ENCODE measurements at regions not wholly inside any gene's neighbourhood (a gene's known extent, or its start where the extent isn't known, plus 50 kb on each side); places are given as distances from the start of the nearest gene placed in this dataset.
"Not testable (repeated sequence)": the region's sequence is repeated elsewhere in the genome, so short reads cannot be mapped to it uniquely, and the experiment has no call there.

DNA sequence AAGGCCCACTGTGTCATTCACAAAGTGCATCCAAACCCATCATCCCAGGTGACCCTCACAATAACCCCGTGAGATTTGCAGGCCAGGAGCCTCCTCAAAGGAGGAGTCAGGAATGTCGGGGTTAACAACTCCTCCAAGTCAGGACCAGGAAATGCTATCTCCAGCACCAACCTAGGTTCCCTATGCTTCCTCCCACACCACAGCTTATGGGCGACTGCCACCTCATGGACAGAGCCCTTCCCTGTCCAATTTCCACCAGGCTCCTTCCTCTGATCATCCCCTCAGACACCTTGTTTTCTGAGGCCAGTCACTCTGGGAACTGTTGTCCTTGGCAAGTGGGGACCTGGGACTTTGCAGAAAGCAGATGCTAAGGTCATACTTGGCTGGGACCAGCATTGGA is 77.8 kb downstream of the LIMS3 start:
- FAIRE-seq, result peak; percentile 77
- DNase-seq (ENCODE audit: insufficient read length, low spot score), result not testable (repeated sequence)

DNA sequence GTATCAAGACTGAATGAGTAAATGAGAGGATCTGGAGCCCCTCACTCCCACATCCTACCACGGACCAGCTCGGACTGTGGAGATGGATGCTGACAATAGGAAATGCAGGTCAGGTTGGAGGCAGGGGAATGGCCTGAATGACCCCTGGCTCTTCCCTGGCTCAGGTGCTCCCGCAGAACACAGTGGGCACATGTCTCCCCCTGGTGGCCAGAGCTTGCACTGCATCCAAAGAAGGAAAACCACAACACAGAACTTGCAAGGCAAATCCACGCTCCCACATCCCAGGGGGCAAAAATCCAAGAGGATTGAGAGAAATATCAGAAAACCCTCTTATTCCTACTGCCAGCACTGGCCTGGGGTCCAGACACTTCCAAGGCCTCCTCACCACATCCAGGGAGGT is 82.3 kb downstream of the LIMS3 start:
- not testable (repeated sequence) for DNase-seq (ENCODE audit: insufficient read length, low spot score)
- FAIRE-seq, result peak; percentile 57

DNA sequence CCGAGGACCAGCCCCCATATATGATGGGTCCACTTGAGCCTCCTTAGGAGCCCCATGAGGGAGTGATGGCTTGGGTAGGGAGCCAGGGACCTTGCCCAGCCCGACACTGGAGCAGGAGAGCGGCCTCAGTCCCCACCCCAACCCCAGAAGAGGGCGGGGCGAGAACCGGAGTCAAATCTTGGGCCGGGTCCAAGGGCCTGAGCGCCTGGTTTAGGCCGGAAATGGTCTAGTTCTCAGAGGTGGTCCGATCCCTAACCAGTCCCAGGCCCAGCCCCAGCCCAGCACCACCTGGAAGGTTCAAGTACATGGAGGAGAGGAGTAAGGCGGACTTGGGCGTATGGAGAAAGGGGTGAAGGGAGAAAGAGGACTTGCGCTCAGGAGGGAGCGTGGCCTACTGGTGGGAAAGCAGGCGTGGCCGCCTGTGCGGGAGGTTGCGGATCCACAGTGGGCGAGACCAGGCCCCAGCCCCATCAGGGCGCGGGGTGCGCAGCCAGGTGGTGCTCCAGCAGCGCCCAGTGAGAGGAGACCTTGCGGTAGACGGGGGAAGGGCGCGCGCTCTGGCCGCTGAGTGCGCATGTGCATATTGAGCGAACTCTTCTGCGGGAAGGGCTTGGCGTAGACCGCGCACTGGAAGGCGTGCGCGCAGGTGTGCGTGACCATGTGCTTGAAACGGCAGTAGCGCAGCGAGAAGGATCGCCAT is 88.1 kb downstream of the LIMS3 start:
- peak; percentile 89 for FAIRE-seq
- not testable (repeated sequence) for DNase-seq (ENCODE audit: insufficient read length, low spot score)

GRCh38 chr2:109987089-109987420 is 88.6 kb downstream of the LIMS3 start:
- not testable (repeated sequence) for FAIRE-seq

GRCh38 chr2:109987458-109988345 is 89.2 kb downstream of the LIMS3 start:
- FAIRE-seq, result peak; percentile 91
- not testable (repeated sequence) for DNase-seq (ENCODE audit: insufficient read length, low spot score)

More at GRCh38 chr2:109987089-109987420, 88.6 kb downstream of the LIMS3 start:
- not testable (repeated sequence) for DNase-seq (ENCODE audit: insufficient read length, low spot score)

DNA sequence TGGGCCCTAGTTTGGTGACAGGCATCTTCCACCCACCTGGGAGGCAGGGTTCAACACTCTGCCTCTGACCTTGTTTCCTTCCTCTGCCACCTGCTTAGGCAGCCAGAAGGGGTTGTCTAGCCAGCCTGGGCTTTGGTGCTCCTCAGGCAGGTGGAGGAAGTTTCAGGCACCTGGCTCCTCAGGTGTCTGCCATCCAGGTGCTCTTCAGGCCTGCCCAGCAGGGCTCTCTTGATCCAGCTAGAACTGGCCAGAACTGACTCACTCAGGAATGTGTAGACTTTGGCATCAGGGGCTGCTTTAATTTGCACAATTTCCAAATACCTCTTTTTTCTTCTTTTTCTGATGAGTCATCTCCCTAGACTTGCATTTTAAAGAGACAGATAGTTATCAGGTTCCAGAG is 100.9 kb downstream of the LIMS3 start:
- not testable (repeated sequence) for DNase-seq (ENCODE audit: insufficient read length, low spot score); FAIRE-seq

DNA sequence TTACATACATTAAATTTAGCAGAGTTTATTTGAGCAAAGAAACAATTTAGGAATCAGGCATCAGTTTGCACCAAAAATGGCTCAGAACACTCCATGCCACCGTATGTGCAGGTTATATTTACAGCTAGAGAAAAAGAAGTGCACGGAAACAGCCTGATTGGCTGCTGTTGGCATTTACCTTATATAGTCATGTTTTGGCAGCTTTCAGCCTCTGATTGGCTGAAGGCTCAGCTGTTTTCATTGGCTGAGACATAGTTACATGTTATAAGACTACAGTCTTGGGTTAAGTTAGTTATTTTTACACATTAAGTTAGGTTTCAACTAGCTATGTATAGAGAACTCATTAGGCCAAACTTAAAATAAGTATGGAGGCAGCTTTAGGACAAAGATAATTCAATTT is 104.0 kb downstream of the LIMS3 start:
- FAIRE-seq; DNase-seq (ENCODE audit: insufficient read length, low spot score): not testable (repeated sequence)

GRCh38 chr2:110013388-110013787 is 102.2 kb downstream of the MALL start:
- not testable (repeated sequence) for FAIRE-seq; DNase-seq (ENCODE audit: insufficient read length, low spot score)

DNA sequence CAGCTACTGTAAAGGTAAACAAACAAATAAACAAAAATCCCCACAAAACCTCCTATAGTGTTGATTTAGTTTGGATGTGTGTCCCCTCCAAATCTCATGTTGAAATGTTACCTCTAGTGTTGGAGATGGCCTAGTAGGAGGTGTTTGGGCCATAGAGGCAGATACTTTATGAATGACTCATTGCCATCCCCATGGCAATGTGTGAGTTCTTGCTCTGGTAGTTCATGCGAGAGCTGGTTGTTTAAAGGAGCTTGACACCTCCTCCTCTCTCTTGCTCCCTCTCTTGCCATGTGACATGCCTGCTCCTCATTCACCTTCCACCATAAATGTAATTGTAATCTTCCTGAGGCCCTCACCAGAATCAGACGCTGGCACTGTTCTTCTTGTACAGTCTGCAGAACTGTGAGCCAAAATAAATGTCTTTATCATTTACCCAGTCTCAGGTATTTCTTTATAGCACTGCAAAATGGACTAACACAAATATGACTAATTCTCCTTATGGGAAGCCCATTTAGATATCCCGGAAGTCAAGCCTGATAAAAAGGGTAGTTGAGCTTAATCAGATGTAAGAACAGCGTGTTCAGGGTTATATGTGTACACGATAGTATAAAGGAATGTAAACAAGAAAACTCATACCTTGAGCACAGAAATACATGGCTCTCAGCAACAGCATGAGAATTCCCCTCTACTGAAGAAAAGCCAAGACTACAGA is 99.1 kb downstream of the MALL start:
- DNase-seq (ENCODE audit: insufficient read length, low spot score), result not testable (repeated sequence)
- peak; percentile 89 for FAIRE-seq

GRCh38 chr2:110020269-110020668 is 95.4 kb downstream of the MALL start:
- FAIRE-seq, result not testable (repeated sequence)

GRCh38 chr2:110022278-110022677 is 93.3 kb downstream of the MALL start:
- DNase-seq (ENCODE audit: insufficient read length, low spot score); FAIRE-seq: not testable (repeated sequence)

More at GRCh38 chr2:110020269-110020668, 95.4 kb downstream of the MALL start:
- not testable (repeated sequence) for DNase-seq (ENCODE audit: insufficient read length, low spot score)

DNA sequence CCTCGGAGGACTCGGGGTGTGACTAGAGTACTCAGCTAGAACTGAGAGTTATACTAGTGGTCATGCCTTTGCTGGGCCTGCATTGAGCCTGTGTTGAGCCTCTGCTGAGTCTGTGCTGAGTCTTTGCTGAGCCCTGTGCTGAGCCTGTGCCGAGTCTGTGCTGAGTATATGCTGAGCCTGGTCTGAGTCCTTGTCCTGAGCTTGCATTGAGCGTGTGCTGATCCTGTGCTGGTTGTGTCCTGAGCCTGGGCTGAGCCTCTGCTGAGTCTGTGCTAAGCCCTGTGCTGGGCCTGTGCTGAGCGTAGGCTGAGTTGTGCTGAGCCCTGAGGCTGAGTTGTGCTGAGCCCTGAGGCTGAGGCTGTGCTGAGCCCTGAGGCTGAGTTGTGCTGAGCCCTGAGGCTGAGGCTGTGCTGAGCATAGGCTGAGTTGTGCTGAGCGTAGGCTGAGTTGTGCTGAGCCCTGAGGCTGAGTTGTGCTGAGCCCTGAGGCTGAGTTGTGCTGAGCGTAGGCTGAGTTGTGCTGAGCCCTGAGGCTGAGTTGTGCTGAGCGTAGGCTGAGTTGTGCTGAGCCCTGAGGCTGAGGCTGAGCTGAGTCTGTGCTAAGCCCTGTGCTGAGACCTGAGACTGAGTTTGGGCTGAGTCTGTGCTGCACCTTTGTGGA is 89.4 kb downstream of the MALL start:
- not testable (repeated sequence) for FAIRE-seq; DNase-seq (ENCODE audit: insufficient read length, low spot score)

DNA sequence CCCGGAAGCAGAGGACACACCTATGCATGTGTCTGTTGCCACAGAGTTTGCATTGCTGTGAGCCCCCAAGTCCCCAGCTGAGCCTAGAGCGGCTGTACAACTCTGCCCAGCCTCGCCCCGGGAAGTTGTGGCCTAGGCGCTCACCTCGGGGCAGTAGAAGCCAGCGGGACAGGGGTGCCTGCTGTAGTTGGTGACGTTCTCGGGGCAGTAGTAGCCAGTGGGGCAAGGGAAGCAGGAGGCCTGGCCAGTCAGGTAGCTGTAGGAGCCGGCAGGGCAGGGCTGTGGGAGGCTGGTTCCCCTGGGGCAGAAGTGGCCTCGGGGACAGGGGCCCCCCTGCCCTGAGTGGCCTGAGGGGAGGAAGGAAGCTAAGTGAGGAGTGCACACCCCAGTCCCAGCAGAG is 87.2 kb downstream of the MALL start:
- FAIRE-seq; DNase-seq (ENCODE audit: insufficient read length, low spot score): not testable (repeated sequence)

- FAIRE-seq, result peak; percentile 63
These were observed 84.7 kb downstream of the MALL start for GRCh38 chr2:110030894-110031293.

GRCh38 chr2:110031722-110032327 is 83.8 kb downstream of the MALL start:
- DNase-seq (ENCODE audit: insufficient read length, low spot score), result not testable (repeated sequence)
- FAIRE-seq, result peak; percentile 97

More at GRCh38 chr2:110030894-110031293, 84.7 kb downstream of the MALL start:
- not testable (repeated sequence) for DNase-seq (ENCODE audit: insufficient read length, low spot score)
